HG03342 (cell line): ENCODE measurements at regions not wholly inside any gene's neighbourhood (a gene's known extent, or its start where the extent isn't known, plus 50 kb on each side); places are given as distances from the start of the nearest gene placed in this dataset.
A peak's percentile ranks its signal among the peaks of the same experiment; 100 is the strongest.
"Not testable (repeated sequence)": the region's sequence is repeated elsewhere in the genome, so short reads cannot be mapped to it uniquely, and the experiment has no call there.

Experiments used
- ATAC-seq: cut with Tn5 transposase; IDR thresholded peaks from one replicate; pipeline ENCODE4 v1.9.1; 2021; ENCODE audit warnings: mild to moderate bottlenecking, moderate library complexity; ENCODE audit not compliant: unreplicated experiment

DNA sequence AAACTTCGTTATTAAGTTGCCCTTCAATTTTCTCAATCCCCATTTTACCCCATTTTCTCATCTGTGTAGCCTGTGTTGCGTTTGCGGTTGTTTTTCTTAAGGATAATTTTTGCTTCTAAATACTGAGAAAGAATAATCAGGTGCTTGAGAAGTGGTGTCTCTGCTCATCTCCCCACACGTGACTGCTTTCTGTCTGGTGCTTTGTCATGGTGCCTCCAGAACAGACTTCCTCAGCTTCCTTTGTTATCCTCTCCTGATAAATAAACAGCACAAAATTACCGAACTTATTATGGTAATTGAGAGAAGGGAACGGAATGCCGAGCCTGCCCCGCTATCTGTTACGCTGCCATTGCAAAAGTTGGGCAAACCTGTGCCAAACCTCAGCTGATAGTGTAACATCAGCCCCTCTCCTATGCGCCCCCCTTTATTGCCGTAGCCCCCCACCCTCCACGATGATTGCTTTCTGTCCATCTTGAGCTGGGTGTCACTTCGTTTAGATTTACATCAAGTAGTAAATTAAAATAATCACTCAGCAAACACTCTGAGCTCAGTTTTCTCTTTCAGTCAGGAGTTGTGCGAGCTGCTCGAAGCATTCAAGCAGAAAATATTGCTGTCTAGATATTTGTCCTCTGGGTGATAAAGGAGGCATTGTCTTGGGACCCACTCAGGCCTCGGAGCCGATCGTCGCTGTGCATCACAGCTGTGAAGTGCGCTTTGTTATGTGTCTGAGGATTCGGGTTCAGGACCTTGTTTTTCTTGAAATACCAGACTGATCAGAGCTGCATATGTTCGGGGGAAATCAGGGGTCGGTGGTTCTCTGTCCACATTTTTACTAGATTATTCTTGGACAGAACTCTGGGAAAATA lies 1008.5 kb upstream of the FANCL start:
- ATAC-seq = no peak

DNA sequence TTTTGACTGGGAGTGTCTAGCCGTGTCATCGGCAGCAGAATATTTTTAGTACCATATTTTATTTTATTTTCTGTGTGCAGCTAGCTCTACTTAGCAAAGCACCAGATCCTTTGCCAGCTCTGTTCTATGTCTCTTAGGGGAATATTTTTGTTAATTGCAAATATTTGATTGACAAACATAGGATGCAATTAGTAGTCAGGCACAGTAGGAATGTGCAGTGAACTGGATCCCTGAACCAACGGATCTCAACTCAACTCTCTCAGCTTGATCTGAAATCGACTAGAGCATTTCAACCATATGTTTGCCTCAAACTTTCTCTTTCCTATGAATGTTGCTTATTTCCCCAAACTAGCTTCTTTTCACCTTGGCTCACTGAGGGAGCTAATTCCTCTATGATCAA lies 998.0 kb upstream of the FANCL start:
- no peak for ATAC-seq

- ATAC-seq = no peak
Measured at GRCh38 chr2:59237311-59237710, 996.2 kb upstream of the FANCL start.

GRCh38 chr2:59236723-59237122 lies 995.6 kb upstream of the FANCL start:
- no peak for ATAC-seq

DNA sequence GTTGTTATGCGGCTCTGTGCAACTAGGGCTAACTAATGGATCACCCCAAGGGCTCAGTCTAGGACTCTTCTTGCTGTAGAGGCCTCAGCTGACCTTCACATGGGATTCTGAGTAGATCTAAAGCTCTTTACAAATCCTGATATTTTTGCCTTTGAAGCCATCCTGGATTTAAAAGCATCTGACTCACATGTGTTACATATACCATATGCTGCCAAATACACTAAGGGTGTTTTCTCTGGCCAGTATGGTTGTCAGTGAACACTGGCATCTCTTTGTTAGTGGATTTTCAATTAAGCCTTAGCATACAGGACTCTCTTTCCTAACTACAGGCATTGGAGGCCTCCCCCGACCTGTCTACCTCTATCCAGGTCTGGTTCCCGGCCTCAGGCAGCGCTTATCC lies 992.8 kb upstream of the FANCL start:
- ATAC-seq = no peak

GRCh38 chr2:59233448-59233847 lies 992.3 kb upstream of the FANCL start:
- ATAC-seq = no peak

DNA sequence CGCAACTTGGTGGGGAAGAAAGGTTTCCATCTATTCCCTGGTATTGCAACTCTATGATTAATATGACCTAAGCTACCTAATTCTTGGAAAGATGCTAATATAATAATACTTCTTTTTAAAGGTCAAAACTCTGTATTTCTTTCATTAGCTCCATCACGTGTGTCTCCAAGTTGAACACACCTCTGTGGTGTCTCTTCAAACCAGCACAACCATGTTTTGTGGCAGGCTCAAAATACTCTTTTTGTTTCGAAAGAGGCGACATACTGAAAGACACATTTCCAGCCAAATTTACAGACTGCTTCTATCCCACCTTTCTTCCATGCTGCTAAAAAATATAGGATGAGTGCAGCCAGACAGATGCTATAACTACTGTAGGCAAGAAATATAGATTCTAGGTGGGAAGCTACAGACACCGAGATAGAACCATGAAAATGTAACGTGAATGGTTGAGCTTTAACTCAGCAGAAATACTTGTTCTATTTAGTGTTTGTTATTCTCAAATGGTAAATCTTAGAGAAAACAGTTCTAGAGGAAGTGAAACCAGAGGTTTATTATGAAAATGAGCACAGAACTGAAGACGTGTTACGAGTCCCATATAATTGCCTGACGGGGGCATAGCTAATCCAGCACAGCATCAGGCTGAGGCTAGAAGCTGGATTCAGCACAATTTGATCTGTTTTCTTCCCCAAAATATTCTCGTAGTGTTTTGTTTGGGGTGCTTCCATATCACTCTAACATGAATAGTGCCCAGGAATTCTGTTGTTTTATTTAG lies 991.5 kb upstream of the FANCL start:
- peak; percentile 94 for ATAC-seq

GRCh38 chr2:59226362-59226761 lies 985.2 kb upstream of the FANCL start:
- not testable (repeated sequence) for ATAC-seq

- ATAC-seq = no peak
Measured at GRCh38 chr2:59223742-59224141, 982.6 kb upstream of the FANCL start.

- ATAC-seq = no peak
Measured at GRCh38 chr2:59217360-59217759, 976.2 kb upstream of the FANCL start.

DNA sequence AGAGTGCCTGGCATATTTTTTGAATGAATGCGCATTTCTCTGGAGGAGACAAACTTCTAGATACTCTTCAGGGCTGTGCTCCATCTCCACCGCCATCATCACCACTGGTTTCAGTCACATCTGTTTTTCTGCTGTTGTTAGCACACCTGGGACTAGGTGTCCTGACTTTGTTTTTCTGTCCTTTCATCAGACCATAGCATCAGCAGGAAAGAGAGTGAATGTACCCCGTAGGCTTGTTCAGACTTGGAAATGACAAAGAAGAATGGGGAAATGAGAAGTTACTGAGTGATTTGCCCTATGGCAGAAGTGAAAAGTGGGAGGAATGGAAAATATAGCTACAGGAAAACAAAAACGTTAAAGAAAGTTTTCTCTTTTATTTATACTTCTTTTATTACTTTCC lies 965.2 kb upstream of the FANCL start:
- ATAC-seq = no peak

DNA sequence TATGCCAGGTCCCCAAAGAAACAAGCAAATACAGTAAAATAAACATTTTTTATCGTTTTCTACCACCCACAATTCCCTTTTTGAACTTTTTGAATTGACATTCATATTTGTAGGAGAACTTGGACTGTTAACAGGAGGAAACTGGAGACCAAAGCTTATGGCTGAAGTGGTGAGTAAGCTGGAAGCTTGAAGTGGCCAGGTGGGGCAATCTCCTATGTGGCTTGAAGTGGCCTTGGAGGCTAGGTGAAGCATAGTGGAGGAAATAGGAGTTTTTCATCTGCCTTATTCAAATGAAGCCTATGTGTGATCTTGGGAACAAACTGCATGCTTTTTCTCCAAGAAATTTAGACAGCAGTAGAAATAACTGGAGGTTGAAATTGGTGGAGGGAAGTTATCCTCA lies 962.9 kb upstream of the FANCL start:
- ATAC-seq = no peak

- ATAC-seq = no peak
Measured at GRCh38 chr2:59196491-59196890, 955.4 kb upstream of the FANCL start.

- ATAC-seq = no peak
Measured at GRCh38 chr2:59195851-59196250, 954.7 kb upstream of the FANCL start.

DNA sequence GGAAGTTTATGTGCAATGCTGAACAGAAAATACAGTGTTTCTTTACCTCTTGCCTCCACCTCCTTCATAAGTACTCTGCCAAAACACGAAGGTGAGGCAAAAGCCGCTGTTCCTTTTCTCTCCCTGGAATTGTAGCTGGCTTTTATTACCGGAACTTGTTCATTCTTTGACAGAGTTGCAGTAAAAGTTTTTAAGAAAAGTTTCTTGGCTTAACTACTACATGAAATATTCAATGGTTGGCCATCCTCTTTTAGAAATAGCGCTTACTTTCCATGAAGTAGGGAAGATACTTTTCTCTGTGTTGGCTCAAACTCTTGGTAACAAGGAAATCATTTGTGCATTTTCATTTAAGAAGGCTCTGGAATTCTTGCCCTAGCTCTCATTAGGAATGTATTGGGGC lies 950.7 kb upstream of the FANCL start:
- no peak for ATAC-seq

DNA sequence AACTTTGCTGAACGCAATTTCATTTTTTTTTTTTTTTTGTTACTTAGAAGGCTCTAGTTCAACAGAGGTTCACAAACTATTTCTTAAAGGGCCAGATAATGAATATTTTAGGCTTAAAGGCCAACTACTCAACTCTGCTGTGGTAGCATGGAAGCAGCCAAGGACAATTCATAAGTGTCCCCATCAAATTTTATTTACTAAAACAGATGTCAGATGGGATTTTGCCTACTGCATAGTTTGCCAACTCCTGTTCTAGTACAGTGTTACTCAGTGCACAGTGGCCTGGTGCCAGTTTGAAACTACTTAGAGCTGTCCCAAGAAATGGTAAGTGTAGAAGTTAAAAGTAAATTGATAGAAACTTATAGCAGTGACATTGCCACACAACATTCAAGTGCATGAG lies 949.4 kb upstream of the FANCL start:
- ATAC-seq = no peak

DNA sequence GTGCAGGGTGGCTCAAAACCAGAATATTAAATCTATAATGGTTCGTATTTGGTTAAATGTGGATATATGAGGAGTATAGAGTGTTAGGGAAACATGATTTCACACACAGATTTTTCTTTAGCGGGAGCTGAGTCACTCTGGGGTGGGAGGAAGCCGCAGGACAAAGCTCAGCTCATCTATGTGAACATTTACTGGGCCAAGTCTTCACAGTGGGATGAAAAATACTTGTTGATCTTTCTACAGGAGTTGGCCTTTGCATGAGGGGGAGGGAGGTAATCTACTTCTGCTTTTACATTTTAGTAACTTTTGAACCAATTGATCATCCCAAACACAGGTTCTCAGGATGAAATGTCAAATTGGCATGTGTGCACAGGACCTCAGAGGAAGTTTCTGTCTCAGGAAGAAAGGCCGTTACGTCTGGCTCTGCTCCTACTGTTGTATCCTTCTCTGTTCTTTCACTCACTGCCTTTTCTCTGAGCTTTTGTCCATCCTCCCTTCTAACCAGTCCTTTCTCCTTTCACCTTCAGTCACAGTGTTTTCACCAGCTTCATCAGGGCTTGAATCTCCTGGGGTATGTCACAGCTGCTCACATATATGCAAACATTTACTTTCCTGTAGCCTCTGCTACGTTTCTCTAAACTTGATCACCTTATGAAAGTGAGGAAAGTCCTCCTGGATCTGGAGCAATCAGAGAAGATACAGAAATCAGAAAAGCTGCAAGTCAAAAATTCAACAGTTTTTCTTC lies 943.3 kb upstream of the FANCL start:
- no peak for ATAC-seq

GRCh38 chr2:59183070-59183469 lies 941.9 kb upstream of the FANCL start:
- no peak for ATAC-seq

DNA sequence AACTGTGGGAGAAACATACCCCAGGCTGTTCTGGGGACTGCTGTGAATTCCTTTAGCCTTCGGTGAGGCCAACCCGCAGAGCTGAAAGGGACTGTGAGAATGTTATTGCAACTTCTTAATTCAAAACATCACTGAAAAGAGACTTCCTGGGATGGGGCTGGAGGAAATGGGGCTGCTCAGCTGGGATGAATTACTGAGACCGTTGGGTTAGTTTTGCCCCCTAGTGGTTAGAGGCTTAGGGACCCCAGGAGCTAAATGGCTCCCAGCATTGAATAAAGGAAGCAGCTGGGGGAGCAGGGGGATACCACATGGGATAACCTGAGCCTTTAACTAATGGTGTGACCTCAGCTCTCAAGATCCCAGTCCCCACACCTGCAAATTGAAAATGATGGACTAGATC lies 941.1 kb upstream of the FANCL start:
- ATAC-seq = peak; percentile 55

DNA sequence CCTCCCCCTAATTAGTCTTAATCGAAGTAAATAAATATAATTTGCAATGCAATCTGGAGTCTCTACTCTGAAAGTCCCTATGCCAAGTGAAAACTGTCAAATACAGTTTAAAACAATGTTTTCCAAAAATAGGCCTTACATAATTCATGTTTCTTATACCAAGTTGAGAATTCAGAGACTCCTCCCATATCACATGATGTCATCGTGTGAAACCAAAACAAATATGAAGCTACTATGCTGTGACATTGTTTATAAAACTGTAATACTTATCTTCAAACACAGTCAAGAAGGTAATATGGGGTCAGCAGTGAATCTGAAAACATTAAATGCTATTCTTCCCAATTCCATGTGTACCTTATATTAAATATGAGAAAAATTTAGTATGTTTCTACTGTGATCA lies 940.2 kb upstream of the FANCL start:
- no peak for ATAC-seq

DNA sequence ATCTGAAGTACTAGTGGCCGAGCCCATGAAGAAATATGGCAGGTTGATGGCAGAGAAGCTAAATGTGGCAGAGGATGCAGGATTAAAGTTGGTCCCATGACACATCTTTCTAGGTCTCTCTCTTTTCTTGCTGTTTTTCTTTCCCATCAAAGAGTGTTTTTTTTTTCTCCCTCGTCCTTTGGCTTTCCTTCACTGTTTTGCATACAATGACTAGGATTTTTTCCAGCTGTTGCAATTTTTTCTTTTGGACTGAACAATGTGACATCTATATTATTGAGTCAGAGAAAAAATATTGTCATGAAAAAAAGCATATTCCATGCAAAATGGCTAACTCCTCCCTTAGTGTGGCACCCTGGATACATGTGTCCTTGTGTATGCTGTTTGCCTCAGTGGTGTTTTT lies 939.5 kb upstream of the FANCL start:
- no peak for ATAC-seq

GRCh38 chr2:59180111-59180510 lies 939.0 kb upstream of the FANCL start:
- ATAC-seq = no peak
